GM12878 (cell line): ENCODE measurements at regions not wholly inside any gene's neighbourhood (a gene's known extent, or its start where the extent isn't known, plus 50 kb on each side); places are given as distances from the start of the nearest gene placed in this dataset.

Source experiments
- ATAC-seq: fragments of 200-7000 bp; cut with Tn5 transposase; 3 replicates; pipeline ENCODE4 v1.9.1; 2020; ENCODE audit warnings: mild to moderate bottlenecking, moderate library complexity
- BruUV-seq: library from RNA; stranded (reverse); fragments of 400-500 nt; replicated peaks from 2 replicates; lab custom pipeline; 2021; lab: Mats Ljungman, UMichigan
- CTCF ChIA-PET: fragments of 300-600 bp; sonication (Branson Sonifier 250); formaldehyde crosslinking; extraction: SDS; loops from one replicate; lab custom pipeline; 2021; ENCODE audit warnings: inconsistent platforms; lab: Yijun Ruan, JAX
- POLR2A ChIA-PET: fragments of 350-600 bp; formaldehyde crosslinking; extraction: SDS; loops from one replicate; lab custom pipeline; 2021; ENCODE audit warnings: inconsistent platforms; lab: Charles Lee
- RAD21 ChIA-PET: fragments of 300-600 bp; sonication (Branson Sonifier 250); formaldehyde crosslinking; loops from one replicate; lab custom pipeline; 2023; ENCODE audit warnings: antibody characterized with exemption; ENCODE audit not compliant: unreplicated experiment; lab: Charles Lee
- SMC1A ChIA-PET: fragments of 300-600 bp; sonication (Branson Sonifier 250); formaldehyde crosslinking; loops from one replicate; lab custom pipeline; 2023; ENCODE audit not compliant: unreplicated experiment, uncharacterized antibody; lab: Charles Lee
- DNase-seq: peaks from one replicate; pipeline ENCODE4 v3.0.0-alpha.2; 2011; ENCODE audit warnings: low read depth, low spot score
- FAIRE-seq: peaks from 3 replicates; lab custom pipeline; 2011; peaks lifted over from hg19 to GRCh38; lab: Jason Lieb, UNC
- H2AFZ ChIP-seq: 2 replicates; pipeline ENCODE4 v1.6.0; 2011; ENCODE audit warnings: low read depth, low read length, control low read depth; ENCODE audit not compliant: control insufficient read depth
- H3K27ac ChIP-seq: 2 replicates; pipeline ENCODE4 v1.5.1; 2011; ENCODE audit warnings: control low read depth; ENCODE audit not compliant: control insufficient read depth, insufficient read depth
- H3K27me3 ChIP-seq, 2 experiments: replicated peaks in 1 of 2; 2 replicates each; pipeline versions ENCODE4 v1.6.0 to v1.6.1; 2011; ENCODE audit warnings: low read length in 1 of 2; ENCODE audit not compliant: control insufficient read depth in 2 of 2, insufficient read depth in 2 of 2
- H3K36me3 ChIP-seq, 2 experiments: 2 replicates each; pipeline ENCODE4 v1.5.1; 2011; ENCODE audit warnings: low read length in 1 of 2; ENCODE audit not compliant: control insufficient read depth in 2 of 2, insufficient read depth in 2 of 2
- H3K4me1 ChIP-seq: 2 replicates; pipeline ENCODE4 v1.6.1; 2011; ENCODE audit warnings: mild to moderate bottlenecking, low read length, moderate library complexity, mixed read lengths; ENCODE audit not compliant: control insufficient read depth, insufficient read depth
- H3K4me2 ChIP-seq: 2 replicates; pipeline ENCODE4 v1.6.0; 2011; ENCODE audit warnings: control low read depth; ENCODE audit not compliant: control insufficient read depth, insufficient read depth
- H3K4me3 ChIP-seq: fragments of 200-600 bp; sonication (generic); 2 replicates; pipeline ENCODE4 v1.5.1; 2016
- H3K79me2 ChIP-seq: 2 replicates; pipeline ENCODE4 v1.6.0; 2011; ENCODE audit warnings: low read length; ENCODE audit not compliant: control insufficient read depth, insufficient read depth
- H3K9ac ChIP-seq: 2 replicates; pipeline ENCODE4 v1.8.0; 2011; ENCODE audit warnings: low read length, control low read depth, mixed read lengths; ENCODE audit not compliant: control insufficient read depth, insufficient read depth
- H3K9me3 ChIP-seq: replicated peaks from 3 replicates; pipeline ENCODE4 v1.5.1; 2011; ENCODE audit warnings: mild to moderate bottlenecking, low read length; ENCODE audit not compliant: control insufficient read depth, insufficient read depth
- H4K20me1 ChIP-seq: 2 replicates; pipeline ENCODE4 v1.6.0; 2011; ENCODE audit not compliant: control insufficient read depth, insufficient read depth
- BACH1 ChIP-seq: fragments of 450-650 bp; IDR thresholded peaks from 2 replicates; pipeline ENCODE4 v1.6.1; 2017; ENCODE audit warnings: mild to moderate bottlenecking, borderline replicate concordance
- CBFB ChIP-seq: IDR thresholded peaks from 2 replicates; pipeline ENCODE4 v1.6.1; 2016; ENCODE audit warnings: antibody characterized with exemption, low read depth
- GABPA ChIP-seq: IDR thresholded peaks from 2 replicates; pipeline ENCODE4 v1.6.1; 2014; ENCODE audit warnings: antibody characterized with exemption, low read depth, mild to moderate bottlenecking, inconsistent platforms
- POU2F2 ChIP-seq: IDR thresholded peaks from 3 replicates; pipeline ENCODE4 v1.6.1; 2011; ENCODE audit warnings: low read depth, mild to moderate bottlenecking, low read length, borderline replicate concordance
- RAD21 ChIP-seq: IDR thresholded peaks from 2 replicates; pipeline ENCODE4 v1.6.1; 2011; ENCODE audit warnings: mild to moderate bottlenecking, low read depth, low read length, moderate library complexity; ENCODE audit not compliant: insufficient read depth
- WGBS: methylation state at CpG from one replicate; pipeline ENCODE4 v1.1.6; 2016; ENCODE audit warnings: low lambda C conversion rate; ENCODE audit not compliant: insufficient replicate concordance, insufficient coverage; ENCODE audit errors: missing lambda C conversion rate; 5-methylcytosine and 5-hydroxymethylcytosine counted together
- in situ Hi-C: fragments of 300-500 bp; cut with MboI; formaldehyde crosslinking; loops from 9 replicates; pipeline ENCODE4 v1.14.3; 2018; ENCODE audit warnings: mixed read lengths
- intact Hi-C: fragments of 100-400 bp; cut with micrococcal nuclease; formaldehyde crosslinking; loops from one replicate; pipeline ENCODE4 v1.14.2; 2022; ENCODE audit not compliant: unreplicated experiment
- TF ChIP-seq, protein P1 (sequence below): fragments of 450-650 bp; IDR thresholded peaks from 2 replicates; pipeline ENCODE4 v1.6.1; 2017; ENCODE audit warnings: mild to moderate bottlenecking
- TF ChIP-seq, protein P2 (sequence below): fragments of 450-650 bp; IDR thresholded peaks from 2 replicates; pipeline ENCODE4 v1.6.1; 2017; ENCODE audit warnings: mild to moderate bottlenecking, low read depth, inconsistent platforms; ENCODE audit not compliant: poor library complexity, severe bottlenecking

DNA sequence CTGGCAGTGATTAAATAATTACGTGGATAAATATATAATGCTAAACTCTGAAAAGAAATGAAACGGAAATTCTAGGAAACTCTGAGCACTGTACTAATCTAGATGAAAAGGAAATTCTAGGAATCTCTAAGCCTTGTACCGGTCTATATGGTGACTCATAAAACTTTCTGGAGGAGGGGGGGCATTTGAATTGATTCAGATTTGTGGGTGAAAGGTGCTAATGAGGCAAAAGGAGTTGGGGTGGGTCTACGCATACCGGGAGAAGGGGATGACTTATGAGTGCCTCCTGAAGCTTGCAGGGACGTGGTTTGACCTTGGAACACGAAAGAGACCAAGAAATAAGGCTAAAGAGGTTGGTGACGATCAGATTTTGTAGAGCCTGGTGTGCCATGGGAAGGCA, 151.7 kb upstream of the CASK start:
- ChIA-PET RAD21 (no interaction called here), SMC1A (no interaction called here), POLR2A (no interaction called here), CTCF (interaction anchor here (1.0 kb wide), 1 partner anchor 15 kb away, joined by 3 read pairs; no protein-coding TSS in a partner anchor)
- H2AFZ ChIP-seq = no peak overlapping the region
- H3K9me3 ChIP-seq = no peaks in the 10 kb centered on the region
- no peak overlapping the region for H3K9ac ChIP-seq
- no peak for DNase-seq
- no peak overlapping the region for H3K4me3 ChIP-seq
- TF ChIP-seq CBFB = no peak
- TF ChIP-seq RAD21 = no peak
- TF ChIP-seq GABPA = no peak
- TF ChIP-seq, protein P1, sequence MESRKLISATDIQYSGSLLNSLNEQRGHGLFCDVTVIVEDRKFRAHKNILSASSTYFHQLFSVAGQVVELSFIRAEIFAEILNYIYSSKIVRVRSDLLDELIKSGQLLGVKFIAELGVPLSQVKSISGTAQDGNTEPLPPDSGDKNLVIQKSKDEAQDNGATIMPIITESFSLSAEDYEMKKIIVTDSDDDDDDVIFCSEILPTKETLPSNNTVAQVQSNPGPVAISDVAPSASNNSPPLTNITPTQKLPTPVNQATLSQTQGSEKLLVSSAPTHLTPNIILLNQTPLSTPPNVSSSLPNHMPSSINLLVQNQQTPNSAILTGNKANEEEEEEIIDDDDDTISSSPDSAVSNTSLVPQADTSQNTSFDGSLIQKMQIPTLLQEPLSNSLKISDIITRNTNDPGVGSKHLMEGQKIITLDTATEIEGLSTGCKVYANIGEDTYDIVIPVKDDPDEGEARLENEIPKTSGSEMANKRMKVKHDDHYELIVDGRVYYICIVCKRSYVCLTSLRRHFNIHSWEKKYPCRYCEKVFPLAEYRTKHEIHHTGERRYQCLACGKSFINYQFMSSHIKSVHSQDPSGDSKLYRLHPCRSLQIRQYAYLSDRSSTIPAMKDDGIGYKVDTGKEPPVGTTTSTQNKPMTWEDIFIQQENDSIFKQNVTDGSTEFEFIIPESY = no peak
- TF ChIP-seq, protein P2, sequence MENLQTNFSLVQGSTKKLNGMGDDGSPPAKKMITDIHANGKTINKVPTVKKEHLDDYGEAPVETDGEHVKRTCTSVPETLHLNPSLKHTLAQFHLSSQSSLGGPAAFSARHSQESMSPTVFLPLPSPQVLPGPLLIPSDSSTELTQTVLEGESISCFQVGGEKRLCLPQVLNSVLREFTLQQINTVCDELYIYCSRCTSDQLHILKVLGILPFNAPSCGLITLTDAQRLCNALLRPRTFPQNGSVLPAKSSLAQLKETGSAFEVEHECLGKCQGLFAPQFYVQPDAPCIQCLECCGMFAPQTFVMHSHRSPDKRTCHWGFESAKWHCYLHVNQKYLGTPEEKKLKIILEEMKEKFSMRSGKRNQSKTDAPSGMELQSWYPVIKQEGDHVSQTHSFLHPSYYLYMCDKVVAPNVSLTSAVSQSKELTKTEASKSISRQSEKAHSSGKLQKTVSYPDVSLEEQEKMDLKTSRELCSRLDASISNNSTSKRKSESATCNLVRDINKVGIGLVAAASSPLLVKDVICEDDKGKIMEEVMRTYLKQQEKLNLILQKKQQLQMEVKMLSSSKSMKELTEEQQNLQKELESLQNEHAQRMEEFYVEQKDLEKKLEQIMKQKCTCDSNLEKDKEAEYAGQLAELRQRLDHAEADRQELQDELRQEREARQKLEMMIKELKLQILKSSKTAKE = no peak
- TF ChIP-seq POU2F2 = no peak
- no peak for TF ChIP-seq BACH1
- BruUV-seq = no TSS peak
- H3K27ac ChIP-seq = no peak overlapping the region
- no peak for FAIRE-seq
- intact Hi-C loops (no loop called here), in situ Hi-C loops (no loop called here)
- H3K79me2 ChIP-seq = no peaks in the 10 kb centered on the region
- no peak overlapping the region for H3K4me2 ChIP-seq
- ATAC-seq = no peak
- no peaks in the 10 kb centered on the region for H3K4me1 ChIP-seq
- H4K20me1 ChIP-seq = no peaks in the 10 kb centered on the region
- 32% methylated on average over 8 of the region's 8 CpGs for WGBS
- no peaks in the 10 kb centered on the region for H3K36me3 ChIP-seq
- H3K27me3 ChIP-seq = no peaks in the 10 kb centered on the region
